Activated CD8-positive, alpha-beta memory T cell treated with anti-CD3 and anti-CD28 coated beads, Interleukin-2, amount 50 U/mL, for 1 hour (primary cell): ENCODE measurements at regions not wholly inside any gene's neighbourhood (a gene's known extent, or its start where the extent isn't known, plus 50 kb on each side); places are given as distances from the start of the nearest gene placed in this dataset.
"Not testable (repeated sequence)": the region's sequence is repeated elsewhere in the genome, so short reads cannot be mapped to it uniquely, and the experiment has no call there.

Experiments
- DNase-seq: peaks from one replicate; pipeline ENCODE4 v3.0.0-alpha.2; 2020; ENCODE audit errors: extremely low read depth

DNA sequence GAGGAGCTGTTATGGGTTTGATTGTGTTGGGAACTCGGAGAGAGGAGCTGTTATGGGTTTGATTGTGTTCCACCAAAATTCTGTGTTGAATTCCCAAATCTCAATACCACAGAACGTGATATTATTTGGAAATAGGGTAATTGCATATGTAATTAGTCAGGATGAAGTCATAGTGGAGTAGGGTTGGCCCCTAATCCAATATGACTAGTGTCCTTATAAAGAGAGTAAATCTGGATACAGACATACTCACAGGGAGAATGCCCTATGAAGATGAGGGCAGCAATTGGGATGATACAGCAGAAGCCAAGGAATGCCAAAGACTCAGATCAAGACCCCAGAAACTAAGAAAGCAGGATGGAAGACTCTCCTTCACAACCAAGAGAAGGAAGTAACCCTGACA, 1023.2 kb upstream of the ZEB2 start:
- DNase-seq, result no peak

GRCh38 chr2:145541028-145541427, 1021.1 kb upstream of the ZEB2 start:
- no peak for DNase-seq

- DNase-seq, result no peak
These were observed 1018.9 kb upstream of the ZEB2 start for GRCh38 chr2:145538661-145539350.

DNA sequence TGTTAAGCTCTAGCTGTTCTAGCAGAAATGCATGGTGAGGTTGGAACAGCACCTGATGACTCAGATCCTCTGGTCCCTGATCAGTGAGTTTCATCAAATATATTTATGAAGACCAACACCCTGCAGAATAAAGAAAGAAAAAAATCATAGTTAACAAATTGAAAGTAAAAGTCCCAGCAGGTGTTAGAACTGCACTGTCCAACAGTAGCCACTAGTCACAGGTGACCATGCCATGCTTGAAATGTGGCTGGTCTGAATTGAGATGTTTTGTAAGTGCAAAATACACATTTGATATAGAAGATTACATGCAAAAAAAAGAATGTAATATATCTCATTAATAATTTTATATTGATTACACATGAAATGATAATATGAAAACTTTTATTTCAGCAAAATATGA, 1010.7 kb upstream of the ZEB2 start:
- DNase-seq, result no peak

GRCh38 chr2:145524836-145525235, 1004.9 kb upstream of the ZEB2 start:
- no peak for DNase-seq

- DNase-seq, result no peak
These were observed 1004.4 kb upstream of the ZEB2 start for GRCh38 chr2:145524303-145524702.

GRCh38 chr2:145519254-145519653, 999.3 kb upstream of the ZEB2 start:
- DNase-seq, result not testable (repeated sequence)

GRCh38 chr2:145511946-145512345, 992.0 kb upstream of the ZEB2 start:
- no peak for DNase-seq

DNA sequence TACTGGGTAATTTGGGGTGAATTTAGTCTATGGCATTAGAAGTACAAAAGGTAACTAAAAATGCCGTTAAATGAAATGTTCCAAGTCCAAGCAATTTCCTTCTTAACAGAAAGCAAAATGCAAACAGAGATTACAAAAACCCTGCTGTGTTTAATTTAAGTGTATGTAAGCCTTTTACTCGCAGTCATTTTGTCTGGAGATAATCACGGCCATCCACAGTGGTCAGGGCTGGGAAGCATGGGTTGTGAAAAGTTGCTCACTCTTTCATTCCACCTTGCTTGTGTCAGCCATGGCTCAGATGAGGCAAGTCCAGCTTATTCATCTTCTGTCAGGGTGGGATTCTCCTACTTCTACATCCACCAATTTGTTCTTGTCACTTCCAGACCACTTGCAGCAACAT, 983.6 kb upstream of the ZEB2 start:
- DNase-seq, result no peak

DNA sequence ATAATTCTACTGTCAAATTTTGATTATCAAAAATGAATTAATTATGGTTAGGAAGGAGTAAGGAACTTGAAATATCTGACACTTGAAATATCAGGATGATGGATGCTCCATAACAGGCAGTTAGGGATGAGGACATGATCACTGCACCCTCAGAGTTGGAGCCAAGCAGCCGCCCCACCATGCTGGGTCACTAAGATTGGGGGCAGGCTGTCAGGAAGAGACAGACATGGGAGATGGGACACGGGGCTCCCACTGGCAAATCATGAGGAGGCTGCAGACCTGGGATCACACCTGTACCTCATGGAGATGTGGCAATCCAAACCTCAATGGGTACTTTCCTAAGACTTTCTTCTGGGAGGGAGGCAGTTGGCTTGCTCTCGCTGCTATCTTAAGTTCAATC, 982.0 kb upstream of the ZEB2 start:
- no peak for DNase-seq

GRCh38 chr2:145495590-145495989, 975.7 kb upstream of the ZEB2 start:
- DNase-seq, result no peak

DNA sequence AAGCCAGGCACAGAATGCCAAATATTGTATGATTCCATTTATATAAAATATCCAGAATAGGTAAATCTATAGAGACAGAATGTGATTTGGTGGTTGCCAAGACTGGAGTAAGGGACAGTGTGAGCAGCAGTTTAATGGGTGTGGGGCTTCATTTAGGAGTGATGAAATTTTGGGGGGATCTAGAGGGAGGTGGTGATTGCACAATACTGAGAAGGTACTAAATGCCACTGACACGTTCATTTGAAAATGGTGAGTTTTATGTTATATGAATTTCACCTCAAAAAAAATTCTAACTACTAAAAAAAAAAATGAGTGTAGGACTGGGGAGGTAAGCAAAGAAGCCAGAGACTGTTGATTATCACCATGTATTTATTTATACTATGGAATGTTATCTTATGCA, 974.5 kb upstream of the ZEB2 start:
- DNase-seq, result no peak

DNA sequence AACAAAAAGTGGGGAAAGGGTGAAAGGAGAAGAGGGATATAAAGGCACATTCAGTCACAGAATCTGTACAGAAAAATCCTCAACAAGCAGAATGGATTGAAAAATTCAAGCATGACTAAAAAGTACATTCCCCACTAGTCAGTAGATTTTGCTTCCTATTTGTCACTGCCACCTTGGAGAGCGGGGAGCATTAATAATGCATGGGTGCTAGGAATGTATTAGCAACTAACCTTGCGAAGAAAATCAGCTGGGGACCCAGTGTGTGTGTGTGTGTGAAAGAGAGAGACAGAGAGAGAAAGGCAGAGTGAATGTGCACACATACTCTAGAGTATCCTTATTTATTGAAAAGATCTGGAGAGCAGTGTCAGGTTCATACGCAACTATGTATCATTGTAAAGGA, 968.7 kb upstream of the ZEB2 start:
- no peak for DNase-seq

DNA sequence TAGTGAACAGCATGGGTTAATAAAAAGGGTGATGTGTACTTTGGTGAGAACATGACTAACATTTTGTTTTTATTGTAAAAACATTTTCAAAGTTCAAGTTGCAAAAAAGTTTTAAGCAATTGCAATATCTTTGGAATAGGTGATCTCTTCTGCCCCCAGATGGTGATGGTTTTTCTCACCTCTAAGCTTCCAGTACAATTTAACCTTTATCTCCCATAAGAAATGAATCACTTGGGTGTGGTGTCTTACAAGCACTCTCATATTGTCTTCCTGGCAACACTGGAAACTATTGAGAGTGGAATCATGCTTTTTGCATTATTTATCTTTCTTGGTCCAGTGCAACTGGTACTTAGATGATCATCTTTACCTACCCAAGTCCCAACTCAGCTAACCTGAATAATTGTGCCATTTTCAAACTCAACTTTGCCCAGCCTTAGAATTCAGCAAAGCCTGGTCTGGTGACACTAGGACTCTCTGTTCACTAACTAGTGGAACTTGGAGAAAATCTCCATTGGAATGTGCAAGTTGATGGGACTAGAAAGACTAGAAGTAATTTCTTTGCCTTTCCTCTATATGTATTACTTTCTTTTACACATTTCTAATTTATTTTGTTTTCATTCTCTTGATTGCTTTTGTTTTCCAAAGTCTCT, 964.7 kb upstream of the ZEB2 start:
- DNase-seq, result no peak

DNA sequence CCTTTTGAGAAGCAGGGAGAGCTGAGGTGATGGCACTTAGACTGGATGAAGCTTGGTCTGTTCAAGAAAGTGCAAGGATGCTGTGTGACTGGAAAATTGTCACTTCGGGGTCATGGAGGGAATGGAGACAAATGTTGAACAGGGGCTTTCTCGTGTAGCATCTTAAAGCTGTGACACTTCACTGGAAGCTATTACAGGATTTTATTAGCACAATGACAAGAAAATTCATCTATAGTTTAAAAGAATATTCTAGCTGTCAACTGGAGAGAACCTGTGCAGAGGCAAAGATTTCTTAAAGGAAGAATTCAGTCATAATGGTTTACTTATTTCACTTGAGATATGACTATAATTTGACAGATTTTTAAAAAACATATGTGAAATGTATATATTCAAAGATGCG, 963.9 kb upstream of the ZEB2 start:
- DNase-seq, result no peak

GRCh38 chr2:145481334-145481922, 961.5 kb upstream of the ZEB2 start:
- DNase-seq, result no peak

- DNase-seq, result no peak
These were observed 944.9 kb upstream of the ZEB2 start for GRCh38 chr2:145464866-145465265.

GRCh38 chr2:145460112-145460511, 940.2 kb upstream of the ZEB2 start:
- DNase-seq, result no peak

DNA sequence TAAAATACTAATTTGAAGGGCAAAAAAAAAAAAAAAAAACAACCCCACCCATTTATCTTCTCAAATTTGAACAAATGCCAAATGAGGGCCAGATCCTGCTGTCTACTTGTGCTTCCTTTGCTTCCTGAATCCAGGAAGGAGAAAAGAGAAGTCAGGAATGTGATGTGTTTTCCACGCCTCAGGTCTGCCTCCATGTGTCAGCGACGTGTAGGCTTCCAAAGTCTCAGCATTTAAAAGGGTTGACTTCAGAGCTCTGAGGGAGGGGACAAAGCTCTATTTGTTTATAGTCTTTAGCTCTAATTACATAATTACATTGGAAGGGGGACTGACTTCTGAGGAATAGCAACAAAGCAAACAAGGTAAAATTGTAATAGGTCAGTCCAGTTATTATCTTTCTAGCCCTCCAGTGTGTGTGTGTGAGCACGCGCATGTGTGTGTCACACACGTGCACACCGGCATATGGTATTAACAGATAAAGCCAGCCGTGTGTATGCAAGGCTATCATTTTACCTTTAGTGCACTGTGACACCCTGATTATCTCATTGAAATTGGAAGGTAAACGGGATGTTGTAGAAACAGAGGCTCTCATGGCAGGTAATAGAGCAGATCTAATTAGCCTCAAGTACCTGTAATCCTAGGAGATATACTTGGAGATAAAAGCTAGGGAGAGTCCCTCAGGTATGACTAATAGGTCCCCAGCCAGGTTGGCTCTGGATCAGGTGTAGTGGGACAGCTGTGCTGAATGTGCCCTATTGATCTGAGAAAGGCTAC, 911.4 kb upstream of the ZEB2 start:
- no peak for DNase-seq

GRCh38 chr2:145423809-145424208, 903.9 kb upstream of the ZEB2 start:
- DNase-seq, result no peak

GRCh38 chr2:145422576-145422975, 902.7 kb upstream of the ZEB2 start:
- no peak for DNase-seq

DNA sequence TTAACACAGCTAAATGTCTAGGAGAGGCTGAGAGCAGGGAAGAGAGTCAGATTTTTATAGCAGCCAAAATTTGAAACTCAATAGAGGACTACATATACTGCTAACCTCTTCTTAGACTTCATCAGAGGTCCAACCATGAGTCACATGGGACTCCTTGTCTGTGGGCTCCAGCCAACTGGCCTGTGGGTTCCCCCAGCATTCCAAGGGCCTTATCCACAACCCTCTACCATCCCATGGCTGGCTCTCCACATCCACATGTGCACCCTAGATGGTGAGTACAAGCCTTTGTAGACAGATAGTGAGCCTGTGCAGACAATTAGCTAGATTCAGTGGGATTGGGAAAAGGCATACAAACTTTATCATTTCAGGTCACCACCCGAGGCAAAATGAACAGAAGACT, 901.9 kb upstream of the ZEB2 start:
- DNase-seq, result no peak

GRCh38 chr2:145416640-145417039, 896.7 kb upstream of the ZEB2 start:
- no peak for DNase-seq
